Chondrocyte (in vitro differentiated cells): ENCODE measurements at regions not wholly inside any gene's neighbourhood (a gene's known extent, or its start where the extent isn't known, plus 50 kb on each side); places are given as distances from the start of the nearest gene placed in this dataset.

Experiments
- DNase-seq: peaks from one replicate; pipeline ENCODE4 v3.0.0; 2021; ENCODE audit warnings: mixed read lengths, low spot score
- H3K27ac Mint-ChIP-seq: one replicate; pipeline ENCODE4 v1.8.0; 2021; ENCODE audit warnings: mild to moderate bottlenecking, moderate library complexity, mixed read lengths; ENCODE audit not compliant: unreplicated experiment
- H3K27me3 Mint-ChIP-seq: 2 replicates; pipeline ENCODE4 v1.8.0; 2021; ENCODE audit warnings: low read depth, mixed read lengths
- H3K36me3 Mint-ChIP-seq: 2 replicates; pipeline ENCODE4 v1.8.0; 2021; ENCODE audit warnings: low read depth, mixed read lengths
- H3K4me1 Mint-ChIP-seq: 2 replicates; pipeline ENCODE4 v1.8.0; 2021; ENCODE audit warnings: low read depth, mild to moderate bottlenecking, mixed read lengths
- H3K4me3 Mint-ChIP-seq: one replicate; pipeline ENCODE4 v1.8.0; 2021; ENCODE audit warnings: mild to moderate bottlenecking, moderate library complexity, mixed read lengths; ENCODE audit not compliant: unreplicated experiment
- H3K9me3 Mint-ChIP-seq: 2 replicates; pipeline ENCODE4 v1.8.0; 2021; ENCODE audit warnings: low read depth, mixed read lengths
- CTCF ChIP-seq: fragments of 200-600 bp; sonication (generic); IDR thresholded peaks from 2 replicates; pipeline ENCODE4 v1.5.0; 2021; ENCODE audit warnings: antibody characterized with exemption, mild to moderate bottlenecking, moderate library complexity

- H3K36me3 Mint-ChIP-seq = peaks cover 2% of the 10 kb centered on the region
- H3K4me1 Mint-ChIP-seq = peaks cover 11% of the 10 kb centered on the region
- peaks cover 8% of the 10 kb centered on the region for H3K9me3 Mint-ChIP-seq
- no peak overlapping the region for H3K4me3 Mint-ChIP-seq
- no peaks in the 10 kb centered on the region for H3K27me3 Mint-ChIP-seq
- DNase-seq = no peak
- no peak for TF ChIP-seq CTCF
- H3K27ac Mint-ChIP-seq = no peak overlapping the region
These were observed 129.1 kb upstream of the ALKAL2 start for GRCh38 chr2:417006-417405.

DNA sequence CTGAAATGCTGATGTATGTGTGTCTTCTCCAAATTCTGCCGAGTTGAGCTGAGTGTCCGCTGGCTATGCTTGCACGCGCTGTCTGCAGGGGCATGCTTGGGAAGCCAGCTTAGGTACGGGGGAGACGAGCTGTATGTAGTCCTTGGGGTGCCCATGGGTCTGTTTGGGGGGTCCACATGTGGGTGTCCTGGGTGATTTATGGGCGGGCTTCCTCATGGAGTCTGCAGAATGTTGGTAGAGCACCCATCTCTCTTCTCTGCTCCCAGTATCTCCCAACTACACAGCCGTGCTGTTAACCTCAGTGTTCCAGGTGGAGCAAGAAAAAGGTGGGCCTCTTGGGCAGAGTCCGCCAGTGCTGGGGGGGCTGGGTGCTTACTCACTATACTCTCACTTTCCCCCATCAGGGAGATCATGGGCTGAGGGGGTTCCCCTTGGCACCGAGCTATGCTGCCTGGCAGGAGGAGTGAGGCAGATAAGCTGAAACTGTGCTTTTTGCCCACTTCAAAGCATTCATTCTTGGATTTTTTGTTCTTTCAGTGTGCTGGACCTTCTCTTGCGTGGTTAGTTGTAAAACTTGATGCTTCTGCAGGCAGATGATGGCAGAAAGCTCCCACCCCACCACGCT lies 128.2 kb upstream of the ALKAL2 start:
- no peak for DNase-seq
- TF ChIP-seq CTCF = no peak
- Mint-ChIP-seq H3K36me3 (peaks cover 6% of the 10 kb centered on the region), H3K4me3 (no peak overlapping the region), H3K4me1 (peaks cover 11% of the 10 kb centered on the region), H3K27ac (no peak overlapping the region), H3K27me3 (no peaks in the 10 kb centered on the region), H3K9me3 (peaks cover 14% of the 10 kb centered on the region)

DNA sequence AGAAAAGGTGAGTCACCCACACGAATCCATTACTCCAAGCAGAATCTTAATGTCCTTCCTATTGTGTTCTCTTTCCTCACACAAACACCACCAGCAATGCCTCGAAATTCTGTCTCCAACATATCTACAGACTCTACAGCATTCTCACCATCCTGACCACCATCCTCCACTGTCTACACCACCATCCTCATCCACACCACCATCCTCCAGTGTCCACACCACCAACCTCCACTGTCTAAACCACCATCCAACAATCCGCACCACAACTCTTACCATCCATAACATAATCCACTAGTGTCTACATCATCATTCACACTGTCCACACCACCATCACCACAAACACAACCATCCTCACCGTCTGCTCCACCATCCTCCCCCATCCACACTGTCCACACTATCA lies 121.6 kb upstream of the ALKAL2 start:
- Mint-ChIP-seq H3K9me3 (peaks cover 20% of the 10 kb centered on the region), H3K4me3 (no peak overlapping the region), H3K27ac (no peak overlapping the region), H3K36me3 (peaks cover 13% of the 10 kb centered on the region), H3K27me3 (no peaks in the 10 kb centered on the region), H3K4me1 (no peaks in the 10 kb centered on the region)
- no peak for DNase-seq
- no peak for TF ChIP-seq CTCF

DNA sequence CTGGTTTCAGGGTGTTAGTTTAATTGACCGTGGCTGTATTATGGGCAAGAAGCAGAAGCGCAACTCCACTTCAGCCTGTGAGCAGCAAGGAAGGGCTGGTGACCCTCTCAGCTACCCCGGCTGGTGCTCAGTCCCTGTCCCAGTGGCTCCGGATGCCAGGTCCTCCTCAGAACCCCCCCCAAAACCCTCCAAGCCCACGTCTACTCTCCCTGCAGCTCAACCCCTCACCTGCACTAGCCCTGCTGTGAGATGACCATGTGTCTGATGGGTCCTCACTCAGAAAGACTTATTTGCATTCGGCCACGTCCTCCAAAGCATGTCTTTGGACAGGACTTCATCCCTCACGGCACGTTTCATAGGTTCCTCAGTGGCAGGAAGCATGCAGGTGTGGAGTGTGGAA lies 119.7 kb upstream of the ALKAL2 start:
- no peak overlapping the region for H3K27ac Mint-ChIP-seq
- H3K36me3 Mint-ChIP-seq = peaks cover 13% of the 10 kb centered on the region
- peaks cover 19% of the 10 kb centered on the region for H3K9me3 Mint-ChIP-seq
- DNase-seq = no peak
- TF ChIP-seq CTCF = no peak
- H3K4me1 Mint-ChIP-seq = no peaks in the 10 kb centered on the region
- no peaks in the 10 kb centered on the region for H3K27me3 Mint-ChIP-seq
- no peak overlapping the region for H3K4me3 Mint-ChIP-seq

DNA sequence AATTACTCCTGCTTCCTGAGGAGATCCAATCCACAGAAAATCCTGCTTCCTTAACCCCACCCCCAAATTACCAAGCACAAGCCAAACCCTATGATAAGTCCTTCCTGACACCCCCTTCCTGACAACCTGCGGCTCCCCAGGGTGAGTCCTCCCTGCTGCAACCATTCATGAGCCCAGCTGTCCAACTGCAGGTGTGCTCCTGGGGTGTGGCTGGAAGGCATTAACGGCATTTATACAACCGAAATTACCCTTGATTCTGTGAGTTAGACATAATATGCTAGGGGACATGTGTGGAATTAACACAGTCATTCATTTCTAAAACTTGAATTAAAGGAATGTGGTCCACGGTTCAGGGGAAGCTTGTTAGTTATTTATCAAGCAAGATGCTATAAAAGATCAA lies 119.0 kb upstream of the ALKAL2 start:
- no peak for TF ChIP-seq CTCF
- Mint-ChIP-seq H3K9me3 (peaks cover 14% of the 10 kb centered on the region), H3K27ac (no peak overlapping the region), H3K4me1 (peaks cover under 1% of the 10 kb centered on the region), H3K4me3 (no peak overlapping the region), H3K36me3 (peaks cover 12% of the 10 kb centered on the region), H3K27me3 (no peaks in the 10 kb centered on the region)
- no peak for DNase-seq
